HL-60 (cell line): ENCODE measurements at regions not wholly inside any gene's neighbourhood (a gene's known extent, or its start where the extent isn't known, plus 50 kb on each side); places are given as distances from the start of the nearest gene placed in this dataset.

Experiments
- DNase-seq, 2 experiments: peaks; one replicate each; pipeline ENCODE4 v3.0.0-alpha.2; 2010 to 2020; ENCODE audit warnings: low read depth in 1 of 2, low spot score in 1 of 2
- H3K27ac ChIP-seq: fragments of 250-450 bp; sonication (Bioruptor Pico); replicated peaks from 2 replicates; pipeline ENCODE4 v1.5.1; 2020; ENCODE audit warnings: mild to moderate bottlenecking, moderate library complexity
- H3K27me3 ChIP-seq: fragments of 250-450 bp; sonication (Bioruptor Pico); 2 replicates; pipeline ENCODE4 v1.5.1; 2021; ENCODE audit warnings: mild to moderate bottlenecking, moderate library complexity; ENCODE audit not compliant: insufficient read depth, poor library complexity, severe bottlenecking
- H3K4me3 ChIP-seq: replicated peaks from 2 replicates; pipeline ENCODE4 v1.5.1; 2011; ENCODE audit warnings: mild to moderate bottlenecking, control low read depth, low read length; ENCODE audit not compliant: insufficient read depth
- GABPA ChIP-seq: IDR thresholded peaks from 2 replicates; pipeline ENCODE4 v1.6.1; 2012; ENCODE audit warnings: low read depth
- POLR2AphosphoS5 ChIP-seq: IDR thresholded peaks from 2 replicates; pipeline ENCODE4 v1.6.1; 2012; ENCODE audit warnings: low read depth
- SPI1 ChIP-seq: IDR thresholded peaks from 2 replicates; pipeline ENCODE4 v1.6.1; 2012; ENCODE audit warnings: low read depth, mild to moderate bottlenecking, borderline replicate concordance
- TF ChIP-seq, protein P1 (sequence below): IDR thresholded peaks from one replicate; pipeline ENCODE4 v1.5.1; 2011; ENCODE audit warnings: low read length, control low read depth, inconsistent platforms; ENCODE audit not compliant: insufficient read depth
- TF ChIP-seq, protein P2 (sequence below): IDR thresholded peaks from 2 replicates; pipeline ENCODE4 v1.6.1; 2012; ENCODE audit warnings: low read depth; ENCODE audit not compliant: insufficient replicate concordance

DNA sequence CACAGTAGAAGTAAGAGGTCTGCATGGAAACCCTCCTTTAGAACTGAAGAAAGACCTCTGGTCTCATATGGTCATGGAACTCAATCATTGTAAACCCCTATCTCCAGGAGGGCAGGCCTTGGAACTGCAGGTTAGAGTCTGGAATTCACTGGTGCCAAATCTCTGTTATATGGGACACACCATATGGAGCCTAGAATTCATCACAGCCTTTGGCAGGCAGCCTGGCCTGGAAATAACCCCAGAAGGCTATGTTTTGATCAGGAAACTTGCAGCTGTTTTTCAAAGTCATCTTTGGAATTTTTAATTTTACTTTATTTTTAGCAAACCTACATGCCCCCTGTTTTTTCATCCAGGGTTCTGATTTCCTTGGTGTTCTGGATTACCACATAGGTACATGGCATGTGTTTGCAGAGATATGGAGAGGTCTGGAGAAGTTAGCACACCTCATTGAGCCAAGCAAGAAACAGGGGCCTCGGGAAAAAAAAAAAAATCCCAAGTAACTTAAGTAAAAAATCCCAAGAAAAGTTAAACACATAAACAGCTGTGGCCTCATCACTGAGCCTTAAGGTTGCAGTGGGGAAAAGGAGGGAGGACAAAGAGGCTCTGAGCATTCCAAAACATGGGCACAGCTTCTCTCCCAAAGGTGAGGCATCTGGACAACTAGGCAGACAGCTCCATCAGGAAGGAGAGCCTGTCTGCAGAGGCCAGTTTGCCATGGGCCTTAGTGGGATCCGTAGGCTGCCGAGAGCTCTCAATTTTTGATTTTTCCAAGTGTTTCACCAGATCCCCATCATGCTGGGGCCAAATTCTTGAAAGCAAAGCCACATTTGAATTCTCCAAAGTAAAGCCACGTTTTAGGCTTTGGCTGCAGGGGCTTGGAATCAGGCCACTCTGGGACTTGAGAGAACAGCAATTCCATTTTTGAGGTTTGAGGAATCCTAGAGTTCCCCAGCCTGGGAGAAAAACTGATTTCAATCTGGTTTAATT lies 339.6 kb upstream of the TBX3 start:
- H3K27ac ChIP-seq: no peak overlapping the region
- no peak overlapping the region for H3K4me3 ChIP-seq
- no peaks in the 10 kb centered on the region for H3K27me3 ChIP-seq
- DNase-seq: no peak
- TF ChIP-seq, protein P1, sequence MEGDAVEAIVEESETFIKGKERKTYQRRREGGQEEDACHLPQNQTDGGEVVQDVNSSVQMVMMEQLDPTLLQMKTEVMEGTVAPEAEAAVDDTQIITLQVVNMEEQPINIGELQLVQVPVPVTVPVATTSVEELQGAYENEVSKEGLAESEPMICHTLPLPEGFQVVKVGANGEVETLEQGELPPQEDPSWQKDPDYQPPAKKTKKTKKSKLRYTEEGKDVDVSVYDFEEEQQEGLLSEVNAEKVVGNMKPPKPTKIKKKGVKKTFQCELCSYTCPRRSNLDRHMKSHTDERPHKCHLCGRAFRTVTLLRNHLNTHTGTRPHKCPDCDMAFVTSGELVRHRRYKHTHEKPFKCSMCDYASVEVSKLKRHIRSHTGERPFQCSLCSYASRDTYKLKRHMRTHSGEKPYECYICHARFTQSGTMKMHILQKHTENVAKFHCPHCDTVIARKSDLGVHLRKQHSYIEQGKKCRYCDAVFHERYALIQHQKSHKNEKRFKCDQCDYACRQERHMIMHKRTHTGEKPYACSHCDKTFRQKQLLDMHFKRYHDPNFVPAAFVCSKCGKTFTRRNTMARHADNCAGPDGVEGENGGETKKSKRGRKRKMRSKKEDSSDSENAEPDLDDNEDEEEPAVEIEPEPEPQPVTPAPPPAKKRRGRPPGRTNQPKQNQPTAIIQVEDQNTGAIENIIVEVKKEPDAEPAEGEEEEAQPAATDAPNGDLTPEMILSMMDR: no peak
- TF ChIP-seq, protein P2, sequence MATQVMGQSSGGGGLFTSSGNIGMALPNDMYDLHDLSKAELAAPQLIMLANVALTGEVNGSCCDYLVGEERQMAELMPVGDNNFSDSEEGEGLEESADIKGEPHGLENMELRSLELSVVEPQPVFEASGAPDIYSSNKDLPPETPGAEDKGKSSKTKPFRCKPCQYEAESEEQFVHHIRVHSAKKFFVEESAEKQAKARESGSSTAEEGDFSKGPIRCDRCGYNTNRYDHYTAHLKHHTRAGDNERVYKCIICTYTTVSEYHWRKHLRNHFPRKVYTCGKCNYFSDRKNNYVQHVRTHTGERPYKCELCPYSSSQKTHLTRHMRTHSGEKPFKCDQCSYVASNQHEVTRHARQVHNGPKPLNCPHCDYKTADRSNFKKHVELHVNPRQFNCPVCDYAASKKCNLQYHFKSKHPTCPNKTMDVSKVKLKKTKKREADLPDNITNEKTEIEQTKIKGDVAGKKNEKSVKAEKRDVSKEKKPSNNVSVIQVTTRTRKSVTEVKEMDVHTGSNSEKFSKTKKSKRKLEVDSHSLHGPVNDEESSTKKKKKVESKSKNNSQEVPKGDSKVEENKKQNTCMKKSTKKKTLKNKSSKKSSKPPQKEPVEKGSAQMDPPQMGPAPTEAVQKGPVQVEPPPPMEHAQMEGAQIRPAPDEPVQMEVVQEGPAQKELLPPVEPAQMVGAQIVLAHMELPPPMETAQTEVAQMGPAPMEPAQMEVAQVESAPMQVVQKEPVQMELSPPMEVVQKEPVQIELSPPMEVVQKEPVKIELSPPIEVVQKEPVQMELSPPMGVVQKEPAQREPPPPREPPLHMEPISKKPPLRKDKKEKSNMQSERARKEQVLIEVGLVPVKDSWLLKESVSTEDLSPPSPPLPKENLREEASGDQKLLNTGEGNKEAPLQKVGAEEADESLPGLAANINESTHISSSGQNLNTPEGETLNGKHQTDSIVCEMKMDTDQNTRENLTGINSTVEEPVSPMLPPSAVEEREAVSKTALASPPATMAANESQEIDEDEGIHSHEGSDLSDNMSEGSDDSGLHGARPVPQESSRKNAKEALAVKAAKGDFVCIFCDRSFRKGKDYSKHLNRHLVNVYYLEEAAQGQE: no peak
- TF ChIP-seq GABPA (no peak), SPI1 (no peak), POLR2AphosphoS5 (no peak)

DNA sequence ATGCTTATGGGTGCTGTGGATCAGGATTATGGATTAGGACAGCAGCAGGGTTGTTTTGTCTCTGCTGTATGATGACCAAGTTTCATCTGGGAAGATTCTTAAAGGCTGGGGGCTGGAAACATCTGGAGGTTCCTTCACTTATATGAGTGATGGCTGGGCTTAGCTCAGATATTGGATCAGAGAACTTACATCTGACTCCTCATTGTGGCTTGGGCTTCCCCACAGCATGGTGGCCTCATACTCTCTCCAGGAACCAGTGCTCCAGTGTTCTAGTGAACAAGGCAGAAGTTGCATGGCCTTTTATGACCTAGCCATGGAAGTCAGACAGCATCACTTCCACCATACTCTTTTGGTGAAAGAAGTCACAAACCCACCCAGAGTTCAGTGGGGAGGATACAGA lies 336.1 kb upstream of the TBX3 start:
- TF ChIP-seq POLR2AphosphoS5: no peak
- no peak for TF ChIP-seq SPI1
- TF ChIP-seq GABPA: no peak
- TF ChIP-seq, protein P2: no peak
- TF ChIP-seq, protein P1: no peak
- H3K27ac ChIP-seq: no peak overlapping the region
- no peak overlapping the region for H3K4me3 ChIP-seq
- DNase-seq: no peak
- no peaks in the 10 kb centered on the region for H3K27me3 ChIP-seq

DNA sequence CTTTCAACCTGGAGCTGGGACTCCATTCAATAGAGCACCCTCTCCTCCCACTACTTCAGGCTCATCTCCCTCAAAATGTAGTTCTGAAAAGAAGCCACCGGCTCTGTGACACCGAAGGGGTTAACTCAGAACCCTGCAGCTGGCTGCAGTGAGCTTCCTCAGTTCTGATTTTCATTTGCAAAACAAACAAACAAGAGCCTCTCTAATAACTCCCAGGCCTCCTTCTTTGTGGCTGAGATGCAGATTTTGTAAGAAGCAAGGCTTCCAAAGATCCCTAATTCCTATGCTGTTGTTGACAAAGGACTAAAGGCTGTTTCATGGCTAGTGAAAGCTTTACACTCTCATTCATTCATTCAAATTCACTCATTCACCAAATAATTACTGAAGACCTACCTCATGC lies 333.4 kb upstream of the TBX3 start:
- Histone ChIP-seq H3K27ac (no peak overlapping the region), H3K27me3 (no peaks in the 10 kb centered on the region), H3K4me3 (no peak overlapping the region)
- no peak for TF ChIP-seq POLR2AphosphoS5
- no peak for TF ChIP-seq SPI1
- TF ChIP-seq, protein P2: no peak
- TF ChIP-seq GABPA: no peak
- TF ChIP-seq, protein P1: no peak
- DNase-seq: no peak
